Choroid plexus epithelial cell (primary cell): ENCODE measurements at regions not wholly inside any gene's neighbourhood (a gene's known extent, or its start where the extent isn't known, plus 50 kb on each side); places are given as distances from the start of the nearest gene placed in this dataset.

Experiments used
- DNase-seq: peaks from one replicate; pipeline ENCODE4 v3.0.0-alpha.2; 2010; ENCODE audit warnings: low read depth
- H3K4me3 ChIP-seq: 2 replicates; pipeline ENCODE4 v1.5.1; 2011; ENCODE audit warnings: low read depth, mild to moderate bottlenecking, control low read depth, low read length, moderate library complexity
- TF ChIP-seq, protein P1 (sequence below): conservative IDR thresholded peaks from 2 replicates; pipeline ENCODE4 v1.5.1; 2011; ENCODE audit warnings: low read depth, mild to moderate bottlenecking, control low read depth, inconsistent platforms, low read length, moderate library complexity

DNA sequence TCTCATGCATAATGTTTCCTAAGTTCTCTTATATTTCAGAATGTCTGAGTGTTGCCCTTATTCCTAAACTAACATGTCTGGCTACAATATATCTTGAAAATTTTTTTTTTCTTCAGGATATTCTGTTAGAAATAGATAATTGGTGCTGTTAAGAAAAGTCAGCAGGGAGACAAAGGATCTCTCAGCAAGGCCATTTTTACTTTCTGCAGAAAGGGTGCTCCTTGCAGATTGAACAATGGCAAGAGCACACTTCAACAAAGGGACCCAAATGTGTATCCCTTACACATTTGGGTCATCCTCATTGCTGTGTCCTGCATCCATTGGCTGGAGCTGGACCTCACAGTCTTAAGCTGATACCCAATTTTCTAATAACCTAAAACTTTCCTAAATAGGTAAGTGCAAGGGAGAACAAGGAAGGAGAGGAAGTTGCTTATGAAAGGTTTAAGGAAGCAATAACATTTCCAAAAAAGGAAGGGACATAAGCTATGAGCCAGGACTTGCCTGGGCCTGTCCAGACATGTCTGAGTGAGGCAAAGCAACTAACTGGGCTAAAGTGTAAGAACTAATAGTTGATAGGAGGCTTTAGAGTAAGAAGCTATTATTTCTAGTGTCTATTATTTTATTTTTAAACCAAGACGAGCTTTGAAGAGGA lies 429.6 kb downstream of the BCKDHB start:
- peak; percentile 45 for DNase-seq
- TF ChIP-seq, protein P1, sequence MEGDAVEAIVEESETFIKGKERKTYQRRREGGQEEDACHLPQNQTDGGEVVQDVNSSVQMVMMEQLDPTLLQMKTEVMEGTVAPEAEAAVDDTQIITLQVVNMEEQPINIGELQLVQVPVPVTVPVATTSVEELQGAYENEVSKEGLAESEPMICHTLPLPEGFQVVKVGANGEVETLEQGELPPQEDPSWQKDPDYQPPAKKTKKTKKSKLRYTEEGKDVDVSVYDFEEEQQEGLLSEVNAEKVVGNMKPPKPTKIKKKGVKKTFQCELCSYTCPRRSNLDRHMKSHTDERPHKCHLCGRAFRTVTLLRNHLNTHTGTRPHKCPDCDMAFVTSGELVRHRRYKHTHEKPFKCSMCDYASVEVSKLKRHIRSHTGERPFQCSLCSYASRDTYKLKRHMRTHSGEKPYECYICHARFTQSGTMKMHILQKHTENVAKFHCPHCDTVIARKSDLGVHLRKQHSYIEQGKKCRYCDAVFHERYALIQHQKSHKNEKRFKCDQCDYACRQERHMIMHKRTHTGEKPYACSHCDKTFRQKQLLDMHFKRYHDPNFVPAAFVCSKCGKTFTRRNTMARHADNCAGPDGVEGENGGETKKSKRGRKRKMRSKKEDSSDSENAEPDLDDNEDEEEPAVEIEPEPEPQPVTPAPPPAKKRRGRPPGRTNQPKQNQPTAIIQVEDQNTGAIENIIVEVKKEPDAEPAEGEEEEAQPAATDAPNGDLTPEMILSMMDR, result no peak

DNA sequence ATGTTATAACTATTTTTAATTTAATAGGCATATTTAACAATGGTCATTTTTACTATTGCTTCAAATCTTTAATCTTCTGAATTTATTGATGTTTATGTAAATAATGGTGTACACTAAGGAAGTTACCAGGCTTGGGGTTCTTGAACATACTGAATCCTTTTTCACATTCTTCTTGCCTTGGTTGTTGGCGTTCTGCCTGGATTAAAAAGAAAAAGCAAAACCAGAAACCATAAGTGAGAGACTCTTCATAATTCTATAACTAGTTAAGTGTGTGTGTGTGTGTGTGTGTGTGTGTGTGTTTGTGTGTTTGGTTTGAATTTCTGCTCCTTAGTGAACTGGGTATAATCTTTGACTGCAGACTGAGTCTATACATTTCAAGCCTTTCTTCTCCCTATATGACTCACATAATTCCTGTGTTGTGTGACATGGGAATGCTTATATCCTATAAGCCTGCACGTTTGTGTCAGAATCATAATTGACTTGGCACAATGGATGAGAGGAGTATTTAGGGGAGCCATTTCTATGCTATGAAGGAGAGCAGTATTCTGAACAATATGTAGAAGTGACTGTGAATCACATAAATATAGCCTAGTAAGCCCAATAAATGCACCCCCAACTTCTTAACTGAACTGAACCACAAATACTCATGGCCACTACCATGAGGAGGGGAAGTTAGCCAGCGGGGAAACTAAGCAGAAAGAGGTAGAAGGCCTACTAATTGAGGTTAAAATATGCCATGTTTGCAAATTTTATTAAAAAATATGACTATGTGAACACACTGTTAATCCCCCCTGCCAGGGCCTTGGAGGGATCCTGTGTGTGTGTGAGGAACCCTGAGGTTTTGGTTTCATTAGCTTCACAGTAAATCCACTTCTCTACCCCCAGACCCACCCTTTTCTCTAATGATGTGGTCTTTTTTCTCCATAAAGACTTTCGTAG lies 425.5 kb downstream of the BCKDHB start:
- TF ChIP-seq, protein P1, result no peak
- H3K4me3 ChIP-seq, result no peak overlapping the region
- peak; percentile 61 for DNase-seq

More for the DNA sequence above, 429.6 kb downstream of the BCKDHB start:
- no peak overlapping the region for H3K4me3 ChIP-seq

DNA sequence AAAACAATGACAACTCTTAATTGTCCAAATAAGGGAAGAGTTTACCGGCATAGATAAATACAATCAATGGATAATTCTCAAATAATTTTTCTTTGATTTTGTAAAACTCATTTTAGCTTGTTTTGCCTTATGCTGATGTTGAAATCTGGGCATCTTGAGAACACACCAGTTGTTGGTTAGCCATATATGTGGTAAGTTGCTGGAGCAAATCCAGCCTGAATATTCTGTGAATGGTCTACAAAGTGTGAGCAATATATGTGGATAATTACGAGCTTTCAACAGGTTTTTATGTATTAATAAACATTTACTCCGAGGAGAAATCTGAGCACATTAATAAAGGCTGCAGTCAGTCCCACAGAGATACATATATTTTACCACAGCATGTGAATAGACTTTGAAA lies 423.6 kb downstream of the BCKDHB start:
- no peak overlapping the region for H3K4me3 ChIP-seq
- TF ChIP-seq, protein P1, result no peak
- no peak for DNase-seq

DNA sequence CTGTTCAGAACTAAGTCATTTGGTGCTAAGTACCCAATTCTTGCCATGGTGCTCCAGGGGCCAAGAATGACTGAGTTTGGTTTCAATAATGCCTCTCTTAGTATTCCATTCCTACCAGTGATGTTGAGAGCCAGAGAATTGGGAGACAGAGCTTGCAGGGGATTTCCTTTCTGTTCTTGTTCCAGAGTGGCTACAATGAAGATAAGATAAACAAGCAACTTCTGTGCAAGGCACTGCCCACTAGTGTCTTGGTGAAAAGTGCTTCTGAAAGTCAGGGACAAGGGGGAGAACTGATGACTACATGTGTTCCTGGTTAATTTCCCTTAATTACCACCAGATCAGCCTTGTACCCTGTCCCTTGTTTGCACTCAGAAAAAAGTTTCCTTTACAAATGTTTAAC lies 421.6 kb downstream of the BCKDHB start:
- DNase-seq, result peak; percentile 51
- TF ChIP-seq, protein P1, result peak; percentile 25
- H3K4me3 ChIP-seq, result no peak overlapping the region

DNA sequence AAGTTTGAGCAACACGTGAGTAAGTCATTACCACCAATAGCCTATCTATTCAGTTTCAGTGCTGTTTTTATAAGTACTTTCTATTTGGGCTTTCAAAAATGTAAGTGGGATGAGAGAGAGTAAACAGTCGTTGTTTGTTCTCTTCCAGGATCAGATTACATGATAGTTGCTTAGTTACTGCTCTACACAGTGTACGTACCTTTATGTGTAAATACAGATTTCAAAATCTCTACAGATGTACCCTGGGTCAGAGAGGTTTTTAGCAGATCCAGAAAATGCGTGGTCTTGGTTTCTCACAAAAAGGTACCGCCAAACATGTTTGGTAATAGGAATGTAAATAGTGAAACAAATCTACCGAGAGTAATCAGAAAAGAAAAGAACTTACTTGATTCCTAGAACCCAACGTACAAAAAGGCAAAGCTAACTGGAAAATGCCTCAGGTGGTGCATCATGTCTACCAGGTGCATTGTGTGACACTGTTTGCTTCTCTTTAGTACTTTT lies 421.1 kb downstream of the BCKDHB start:
- no peak overlapping the region for H3K4me3 ChIP-seq

DNA sequence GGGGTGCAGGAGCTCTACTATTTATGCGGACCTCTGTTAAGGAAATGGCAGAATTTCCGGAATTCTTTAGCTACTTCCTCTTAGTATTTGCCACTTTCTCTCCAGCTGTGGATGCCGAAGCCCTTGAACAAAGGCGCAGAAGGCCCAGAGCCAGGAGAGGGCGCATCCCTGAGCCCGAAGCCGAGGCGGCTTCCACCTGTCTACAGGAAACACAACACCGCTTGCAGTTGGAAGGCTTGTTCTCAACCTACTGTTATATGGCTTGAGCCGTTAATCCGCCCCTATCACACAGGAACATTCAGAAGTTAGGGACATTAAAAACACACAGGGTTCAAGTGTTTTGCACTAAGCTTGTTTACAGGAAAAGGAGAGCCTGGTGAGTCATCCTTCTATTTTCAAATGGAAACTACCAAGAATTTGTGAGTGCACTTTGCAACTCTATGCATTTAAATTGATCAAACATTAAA lies 417.1 kb downstream of the BCKDHB start:
- no peak overlapping the region for H3K4me3 ChIP-seq
- peak; percentile 42 for DNase-seq
- TF ChIP-seq, protein P1, result peak; percentile 20

More for the DNA sequence above, 421.1 kb downstream of the BCKDHB start:
- no peak for DNase-seq
- TF ChIP-seq, protein P1, result no peak
